H1 (cell line): ENCODE measurements at regions not wholly inside any gene's neighbourhood (a gene's known extent, or its start where the extent isn't known, plus 50 kb on each side); places are given as distances from the start of the nearest gene placed in this dataset.

Experiments
- CTCF ChIA-PET: fragments of 300-600 bp; sonication (Branson Sonifier 250); formaldehyde crosslinking; loops from one replicate; lab custom pipeline; 2021; ENCODE audit not compliant: partially characterized antibody; lab: Charles Lee
- POLR2A ChIA-PET: fragments of 300-600 bp; sonication (Branson Sonifier 250); formaldehyde crosslinking; loops from one replicate; lab custom pipeline; 2021; ENCODE audit warnings: inconsistent platforms; ENCODE audit not compliant: partially characterized antibody; lab: Charles Lee
- DNase-seq, 2 experiments: peaks; one replicate each; pipeline versions ENCODE4 v3.0.0 to v3.0.0-alpha.2; 2010 to 2022; ENCODE audit warnings: low spot score in 2 of 2, low read depth in 1 of 2, mixed read lengths in 1 of 2
- FAIRE-seq: peaks from 2 replicates; lab custom pipeline; 2011; peaks lifted over from hg19 to GRCh38; lab: Jason Lieb, UNC
- H2AFZ ChIP-seq: 2 replicates; pipeline ENCODE4 v1.8.1; 2012; ENCODE audit warnings: low read length, inconsistent platforms
- H2AK5ac ChIP-seq: 2 replicates; pipeline ENCODE4 v1.6.1; 2013; ENCODE audit warnings: low read depth, low read length
- H2BK120ac ChIP-seq: replicated peaks from 2 replicates; pipeline ENCODE3; 2013; ENCODE audit warnings: low read depth, low read length, inconsistent platforms
- H2BK12ac ChIP-seq: 2 replicates; pipeline ENCODE4 v1.6.1; 2013; ENCODE audit warnings: low read depth, low read length
- H2BK15ac ChIP-seq: 2 replicates; pipeline ENCODE4 v1.6.1; 2013; ENCODE audit warnings: low read length
- H2BK20ac ChIP-seq: 2 replicates; pipeline ENCODE4 v1.6.1; 2013; ENCODE audit warnings: low read length
- H2BK5ac ChIP-seq: 2 replicates; pipeline ENCODE4 v1.6.1; 2013; ENCODE audit warnings: low read depth, low read length
- H3K14ac ChIP-seq: 2 replicates; pipeline ENCODE4 v1.6.1; 2013; ENCODE audit warnings: inconsistent platforms; ENCODE audit not compliant: insufficient read length
- H3K18ac ChIP-seq: 2 replicates; pipeline ENCODE4 v1.6.1; 2013; ENCODE audit warnings: low read length; ENCODE audit errors: extremely low read depth
- H3K23ac ChIP-seq: 2 replicates; pipeline ENCODE4 v1.6.1; 2013; ENCODE audit warnings: inconsistent platforms; ENCODE audit not compliant: insufficient read length
- H3K23me2 ChIP-seq: 2 replicates; pipeline ENCODE4 v1.6.1; 2013; ENCODE audit warnings: low read depth, low read length
- H3K27ac ChIP-seq: 2 replicates; pipeline ENCODE4 v1.6.1; 2011; ENCODE audit warnings: low read depth, low read length, inconsistent platforms
- H3K27me3 ChIP-seq, 4 experiments: replicated peaks in 1 of 4; 1 replicate in 1 of 4; 2 replicates in 3 of 4; pipeline versions ENCODE4 v1.6.1 to v1.8.1; 2011 to 2013; ENCODE audit warnings: low read length in 3 of 4, mild to moderate bottlenecking in 3 of 4, inconsistent platforms in 2 of 4, mixed read lengths in 2 of 4, moderate library complexity in 1 of 4; ENCODE audit not compliant: control insufficient read depth in 3 of 4, insufficient read depth in 3 of 4; ENCODE audit errors: extremely low read depth in 1 of 4
- H3K36me3 ChIP-seq, 4 experiments: 2 replicates each; pipeline versions ENCODE4 v1.6.1 to v1.8.1; 2011 to 2013; ENCODE audit warnings: mild to moderate bottlenecking in 4 of 4, low read length in 3 of 4, moderate library complexity in 2 of 4, control low read depth in 1 of 4, inconsistent platforms in 1 of 4; ENCODE audit not compliant: insufficient read depth in 4 of 4, control insufficient read depth in 2 of 4
- H3K4ac ChIP-seq: replicated peaks from 2 replicates; pipeline ENCODE3; 2013; ENCODE audit warnings: low read length, low read depth, mixed read lengths, inconsistent platforms; ENCODE audit not compliant: insufficient read length
- H3K4me1 ChIP-seq, 4 experiments: replicated peaks in 1 of 4; 1 replicate in 1 of 4; 2 replicates in 3 of 4; pipeline versions ENCODE4 v1.6.1 to v1.8.1; 2011 to 2013; ENCODE audit warnings: low read length in 3 of 4, inconsistent platforms in 2 of 4, mixed read lengths in 1 of 4; ENCODE audit not compliant: insufficient read depth in 4 of 4, control insufficient read depth in 3 of 4
- H3K4me2 ChIP-seq, 2 experiments: 2 replicates each; pipeline versions ENCODE4 v1.6.1 to v1.8.1; 2011 to 2013; ENCODE audit warnings: low read depth in 2 of 2, low read length in 2 of 2, control low read depth in 1 of 2, inconsistent platforms in 1 of 2, mild to moderate bottlenecking in 1 of 2; ENCODE audit not compliant: insufficient read depth in 1 of 2
- H3K4me3 ChIP-seq, 4 experiments: fragments of 200-600, 300-600 bp in 1 of 4; sonication (generic), shearing (Covaris generic), sonication (Bioruptor Twin) in 1 of 4; 2 replicates each; pipeline versions ENCODE4 v1.5.1 to v1.8.1; 2011 to 2016; ENCODE audit warnings: low read length in 4 of 4, low read depth in 3 of 4, control low read depth in 2 of 4, inconsistent platforms in 2 of 4, mild to moderate bottlenecking in 2 of 4, mixed read lengths in 1 of 4, moderate library complexity in 1 of 4; ENCODE audit not compliant: insufficient read depth in 2 of 4; ENCODE audit errors: extremely low read depth in 1 of 4
- H3K56ac ChIP-seq: replicated peaks from 2 replicates; pipeline ENCODE3; 2013; ENCODE audit warnings: low read depth, mild to moderate bottlenecking, mixed read lengths, low read length, inconsistent platforms; ENCODE audit not compliant: insufficient read length
- H3K79me1 ChIP-seq: 2 replicates; pipeline ENCODE4 v1.6.1; 2013; ENCODE audit warnings: low read depth, low read length, control low read depth
- H3K79me2 ChIP-seq, 2 experiments: 2 replicates each; pipeline versions ENCODE4 v1.6.1 to v1.8.1; 2012 to 2013; ENCODE audit warnings: low read length in 2 of 2, mild to moderate bottlenecking in 2 of 2, inconsistent platforms in 1 of 2; ENCODE audit not compliant: insufficient read depth in 2 of 2, control insufficient read depth in 1 of 2
- H3K9ac ChIP-seq, 4 experiments: replicated peaks in 1 of 4; 1 replicate in 1 of 4; 2 replicates in 3 of 4; pipeline versions ENCODE4 v1.6.1 to v1.8.1; 2011 to 2013; ENCODE audit warnings: low read depth in 3 of 4, low read length in 3 of 4, control low read depth in 2 of 4, mild to moderate bottlenecking in 2 of 4, moderate library complexity in 2 of 4, inconsistent platforms in 1 of 4; ENCODE audit errors: extremely low read depth in 1 of 4
- H3K9me3 ChIP-seq, 2 experiments: 2 replicates each; pipeline versions ENCODE4 v1.6.1 to v1.8.1; 2012 to 2013; ENCODE audit warnings: mild to moderate bottlenecking in 2 of 2, moderate library complexity in 2 of 2, control low read depth in 1 of 2, inconsistent platforms in 1 of 2, low read depth in 1 of 2, low read length in 1 of 2, mixed read lengths in 1 of 2; ENCODE audit not compliant: insufficient read depth in 2 of 2
- H4K20me1 ChIP-seq, 2 experiments: replicated peaks in 1 of 2; 2 replicates each; pipeline versions ENCODE3 to v1.8.1; 2011 to 2013; ENCODE audit warnings: inconsistent platforms in 2 of 2, low read length in 2 of 2, mild to moderate bottlenecking in 1 of 2; ENCODE audit not compliant: insufficient read depth in 2 of 2, control insufficient read depth in 1 of 2
- H4K5ac ChIP-seq: 2 replicates; pipeline ENCODE4 v1.6.1; 2013; ENCODE audit warnings: low read length, low read depth, mixed read lengths, inconsistent platforms; ENCODE audit not compliant: insufficient read length
- H4K8ac ChIP-seq: 2 replicates; pipeline ENCODE4 v1.8.0; 2013; ENCODE audit warnings: mild to moderate bottlenecking, moderate library complexity, low read length, inconsistent platforms; ENCODE audit not compliant: insufficient read depth; ENCODE audit errors: extremely low read depth
- H4K91ac ChIP-seq: replicated peaks from 2 replicates; pipeline ENCODE3; 2013; ENCODE audit warnings: low read length, mixed read lengths, inconsistent platforms; ENCODE audit not compliant: insufficient read length
- ATF2 ChIP-seq: IDR thresholded peaks from 2 replicates; pipeline ENCODE4 v1.6.1; 2012; ENCODE audit warnings: low read length, inconsistent platforms
- CBX5 ChIP-seq: fragments of 300-800, 300-1000 bp; sonication (generic); IDR thresholded peaks from 2 replicates; pipeline ENCODE4 v1.7.1; 2016; ENCODE audit warnings: antibody characterized with exemption, low read length, low read depth
- EGR1 ChIP-seq: IDR thresholded peaks from 2 replicates; pipeline ENCODE4 v1.6.1; 2011; ENCODE audit warnings: low read depth, low read length, borderline replicate concordance
- POLR2AphosphoS5 ChIP-seq: IDR thresholded peaks from 2 replicates; pipeline ENCODE4 v1.6.1; 2011; ENCODE audit warnings: low read depth, low read length
- SP4 ChIP-seq: IDR thresholded peaks from 2 replicates; pipeline ENCODE4 v1.6.1; 2012; ENCODE audit warnings: low read length, inconsistent platforms
- TCF12 ChIP-seq: IDR thresholded peaks from 2 replicates; pipeline ENCODE4 v1.6.1; 2011; ENCODE audit warnings: low read depth, mild to moderate bottlenecking, low read length
- WGBS, 2 experiments: shearing (Covaris generic) in 1 of 2; methylation state at CpG; one replicate each; pipeline versions ENCODE4 v1.1.6 to v1.1.7; 2013 to 2015; ENCODE audit warnings: low lambda C conversion rate in 2 of 2, mixed read lengths in 2 of 2, inconsistent platforms in 1 of 2, low coverage in 1 of 2, missing lambda C conversion rate in 1 of 2; ENCODE audit not compliant: insufficient replicate concordance in 2 of 2, insufficient coverage in 1 of 2, insufficient read length in 1 of 2; ENCODE audit errors: extremely low coverage in 1 of 2, missing lambda C conversion rate in 1 of 2; 5-methylcytosine and 5-hydroxymethylcytosine counted together

- no peak overlapping the region for H4K8ac ChIP-seq
- WGBS, 2 experiments, result 85% methylated on average over 3 of the region's 3 CpGs; no CpG with 5 or more reads in 1 of the 2 experiments
- TF ChIP-seq POLR2AphosphoS5 (no peak), CBX5 (no peak), ATF2 (no peak), EGR1 (no peak), TCF12 (no peak), SP4 (no peak)
- TF ChIP-seq, all 59 proteins: peak for 0
- Histone ChIP-seq H3K79me1 (no peaks in the 10 kb centered on the region), H3K79me2 (no peaks in the 10 kb centered on the region), H3K14ac (no peak overlapping the region), H3K9me3 (no peaks in the 10 kb centered on the region), H4K91ac (no peak overlapping the region), H2BK20ac (no peak overlapping the region), H3K4ac (no peak overlapping the region), H3K27me3 (no peaks in the 10 kb centered on the region; a peak in 1 of 7 replicates), H3K4me2 (no peak overlapping the region), H2BK120ac (no peak overlapping the region), H2BK15ac (no peak overlapping the region), H3K4me1 (peaks cover 0 to 8% (median 4%) of the 10 kb centered on the region in 4 experiments; a peak in 2 of 7 replicates), H3K36me3 (no peaks in the 10 kb centered on the region), H3K4me3 (no peak overlapping the region), H4K20me1 (no peaks in the 10 kb centered on the region), H3K23me2 (no peaks in the 10 kb centered on the region; the same call in 1 of the 2 replicates), H4K5ac (no peak overlapping the region), H3K56ac (no peak overlapping the region), H2BK5ac (no peak overlapping the region), H2AK5ac (no peak overlapping the region), H3K23ac (no peak overlapping the region), H3K18ac (no peak overlapping the region), H2AFZ (no peak overlapping the region), H3K27ac (no peak overlapping the region), H3K9ac (no peak overlapping the region), H2BK12ac (0 out of 2 replicates have a peak overlapping the region, but pooled peaks have one; percentile 5)
- CTCF ChIA-PET, result interaction anchor here (1.1 to 1.5 kb wide), 3 partner anchors 16 to 30 kb away, joined by 3 to 4 read pairs (median 4); no protein-coding TSS in a partner anchor
- DNase-seq (peak in 1 of 2 experiments; percentile 1), FAIRE-seq (no peak)
- POLR2A ChIA-PET, result no interaction called here
Measured at GRCh38 chr2:8314063-8314462, 367.8 kb upstream of the ID2 start.
